Endothelial cell of umbilical vein (primary cell): ENCODE measurements at regions not wholly inside any gene's neighbourhood (a gene's known extent, or its start where the extent isn't known, plus 50 kb on each side); places are given as distances from the start of the nearest gene placed in this dataset.
"Not testable (repeated sequence)": the region's sequence is repeated elsewhere in the genome, so short reads cannot be mapped to it uniquely, and the experiment has no call there.

ENCODE experiments used
- BruUV-seq: library from RNA; stranded (reverse); fragments of 400-500 nt; replicated peaks from 2 replicates; lab custom pipeline; 2021; lab: Mats Ljungman, UMichigan
- CTCF ChIA-PET: fragments of 300-600, 350-600 bp; sonication (Branson Sonifier 250); formaldehyde crosslinking; loops from one replicate; lab custom pipeline; 2021; ENCODE audit warnings: antibody characterized with exemption, inconsistent platforms; lab: Charles Lee
- POLR2A ChIA-PET: fragments of 300-600, 350-600 bp; sonication (Branson Sonifier 250); formaldehyde crosslinking; loops from one replicate; lab custom pipeline; 2021; ENCODE audit warnings: antibody characterized with exemption, inconsistent platforms; lab: Charles Lee
- DNase-seq: peaks from one replicate; pipeline ENCODE4 v3.0.0-alpha.2; 2011; ENCODE audit warnings: low read depth, low spot score
- FAIRE-seq: peaks from 2 replicates; lab custom pipeline; 2011; peaks lifted over from hg19 to GRCh38; lab: Jason Lieb, UNC
- H2AFZ ChIP-seq: 2 replicates; pipeline ENCODE4 v1.6.0; 2012; ENCODE audit warnings: low read depth, low read length, control low read depth, inconsistent platforms
- H3K27ac ChIP-seq: 2 replicates; pipeline ENCODE4 v1.5.1; 2011; ENCODE audit warnings: low read depth, mild to moderate bottlenecking, control low read depth, low read length, moderate library complexity; ENCODE audit not compliant: insufficient read depth
- H3K27me3 ChIP-seq, 2 experiments: 2 replicates each; pipeline versions ENCODE4 v1.6.0 to v1.6.1; 2011; ENCODE audit warnings: low read length in 2 of 2, mixed read lengths in 1 of 2; ENCODE audit not compliant: control insufficient read depth in 2 of 2, insufficient read depth in 2 of 2
- H3K36me3 ChIP-seq, 2 experiments: 2 replicates in 1 of 2; 3 replicates in 1 of 2; pipeline ENCODE4 v1.5.1; 2011; ENCODE audit warnings: low read length in 2 of 2, mild to moderate bottlenecking in 1 of 2, moderate library complexity in 1 of 2; ENCODE audit not compliant: control insufficient read depth in 2 of 2, insufficient read depth in 2 of 2; ENCODE audit errors: extremely low read depth in 1 of 2
- H3K4me1 ChIP-seq: 3 replicates; pipeline ENCODE4 v1.5.1; 2011; ENCODE audit warnings: mild to moderate bottlenecking, low read length; ENCODE audit not compliant: control insufficient read depth, insufficient read depth; ENCODE audit errors: extremely low read depth
- H3K4me2 ChIP-seq: 2 replicates; pipeline ENCODE4 v1.6.1; 2011; ENCODE audit warnings: low read length, control low read depth, mixed read lengths; ENCODE audit not compliant: insufficient read depth
- H3K4me3 ChIP-seq, 3 experiments: fragments of 200-600 bp in 1 of 3; sonication (generic), shearing (Covaris generic) in 1 of 3; replicated peaks in 1 of 3; 2 replicates each; pipeline ENCODE4 v1.5.1; 2011 to 2016; ENCODE audit warnings: control low read depth in 3 of 3, low read length in 3 of 3, mild to moderate bottlenecking in 2 of 3, inconsistent platforms in 1 of 3, low read depth in 1 of 3, moderate library complexity in 1 of 3; ENCODE audit not compliant: insufficient read depth in 1 of 3
- H3K79me2 ChIP-seq: 2 replicates; pipeline ENCODE4 v1.6.0; 2012; ENCODE audit warnings: low read length, inconsistent platforms; ENCODE audit not compliant: control insufficient read depth, insufficient read depth
- H3K9ac ChIP-seq: replicated peaks from 2 replicates; pipeline ENCODE3; 2011; ENCODE audit warnings: low read length, control low read depth; ENCODE audit not compliant: insufficient read depth; ENCODE audit errors: extremely low read depth
- H3K9me1 ChIP-seq: replicated peaks from 3 replicates; pipeline ENCODE4 v1.6.0; 2011; ENCODE audit warnings: mild to moderate bottlenecking, low read length; ENCODE audit not compliant: control insufficient read depth, insufficient read depth; ENCODE audit errors: extremely low read depth
- H3K9me3 ChIP-seq: replicated peaks from 2 replicates; pipeline ENCODE4 v1.5.1; 2012; ENCODE audit warnings: low read length, inconsistent platforms; ENCODE audit not compliant: control insufficient read depth, insufficient read depth
- H4K20me1 ChIP-seq: replicated peaks from 2 replicates; pipeline ENCODE3; 2011; ENCODE audit warnings: mild to moderate bottlenecking, low read length; ENCODE audit not compliant: control insufficient read depth, insufficient read depth; ENCODE audit errors: extremely low read depth
- EZH2 ChIP-seq: IDR thresholded peaks from 2 replicates; pipeline ENCODE4 v1.6.1; 2012; ENCODE audit warnings: borderline replicate concordance, low read depth, mild to moderate bottlenecking, moderate library complexity, low read length, inconsistent platforms; ENCODE audit not compliant: severe bottlenecking
- FOS ChIP-seq: IDR thresholded peaks from 2 replicates; pipeline ENCODE4 v1.6.1; 2011; ENCODE audit warnings: mild to moderate bottlenecking, low read length, moderate library complexity, borderline replicate concordance; ENCODE audit not compliant: insufficient read depth
- GATA2 ChIP-seq: IDR thresholded peaks from 2 replicates; pipeline ENCODE4 v1.7.0; 2011; ENCODE audit warnings: low read depth, mild to moderate bottlenecking, moderate library complexity, mixed read lengths, low read length; ENCODE audit not compliant: insufficient read length, insufficient read depth
- JUN ChIP-seq: IDR thresholded peaks from 2 replicates; pipeline ENCODE4 v1.6.1; 2011; ENCODE audit warnings: borderline replicate concordance, low read depth; ENCODE audit not compliant: insufficient read length, insufficient read depth
- MYC ChIP-seq: IDR thresholded peaks from one replicate; pipeline ENCODE4 v1.6.1; 2011; ENCODE audit warnings: mild to moderate bottlenecking, low read depth, low read length
- POLR2A ChIP-seq: IDR thresholded peaks from 2 replicates; pipeline ENCODE4 v1.6.1; 2012; ENCODE audit warnings: low read depth, mild to moderate bottlenecking, control low read depth, low read length
- POLR2AphosphoS5 ChIP-seq: IDR thresholded peaks from 2 replicates; pipeline ENCODE4 v1.6.1; 2012; ENCODE audit warnings: low read depth, mild to moderate bottlenecking, control low read depth, low read length, moderate library complexity; ENCODE audit not compliant: insufficient read depth
- dilution Hi-C: fragments of 300-500 bp; cut with MboI; formaldehyde crosslinking; loops from one replicate; pipeline ENCODE4 v1.15.0; 2019; ENCODE audit warnings: low sequenced_read_pairs; ENCODE audit not compliant: extremely low pct_ligation_motif_present
- intact Hi-C: fragments of 100-400 bp; cut with micrococcal nuclease; formaldehyde crosslinking; loops from one replicate; pipeline ENCODE4 v1.10.0; 2022
- TF ChIP-seq, protein P1 (sequence below), 2 donors: IDR thresholded peaks; 1 replicate in 1 of 2; 2 replicates in 1 of 2; pipeline ENCODE4 v1.5.1; 2011; ENCODE audit warnings: low read length in 2 of 2, mild to moderate bottlenecking in 2 of 2, moderate library complexity in 2 of 2, control low read depth in 1 of 2, inconsistent platforms in 1 of 2, low read depth in 1 of 2; ENCODE audit not compliant: insufficient read depth in 1 of 2; ENCODE audit errors: extremely low read depth in 1 of 2
- TF ChIP-seq, protein P2 (sequence below): IDR thresholded peaks from 2 replicates; pipeline ENCODE4 v1.6.1; 2011; ENCODE audit not compliant: insufficient read depth, insufficient read length

DNA sequence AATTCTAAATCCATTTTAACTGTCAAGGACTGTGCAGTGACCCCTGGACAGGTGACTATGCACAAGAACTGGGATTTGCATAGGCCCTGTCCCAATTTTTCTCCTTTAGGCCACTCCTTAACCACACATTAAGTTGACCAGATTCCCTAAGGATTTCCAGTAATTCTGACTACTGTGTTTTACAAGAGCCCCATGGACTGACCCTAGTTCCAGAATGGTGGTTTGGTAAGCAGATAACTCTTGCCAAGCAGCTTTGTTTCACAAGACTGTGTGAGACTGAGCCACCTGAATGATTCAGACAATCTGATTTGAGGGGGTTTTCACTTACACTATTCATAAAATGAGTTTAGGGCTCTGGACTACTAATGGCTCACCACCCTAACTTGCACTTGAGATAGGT is 535.8 kb downstream of the ZBBX start:
- dilution Hi-C loops (no loop called here), intact Hi-C loops (no loop called here)
- FAIRE-seq = no peak
- no peak for TF ChIP-seq JUN
- TF ChIP-seq GATA2 = no peak
- TF ChIP-seq, protein P1, sequence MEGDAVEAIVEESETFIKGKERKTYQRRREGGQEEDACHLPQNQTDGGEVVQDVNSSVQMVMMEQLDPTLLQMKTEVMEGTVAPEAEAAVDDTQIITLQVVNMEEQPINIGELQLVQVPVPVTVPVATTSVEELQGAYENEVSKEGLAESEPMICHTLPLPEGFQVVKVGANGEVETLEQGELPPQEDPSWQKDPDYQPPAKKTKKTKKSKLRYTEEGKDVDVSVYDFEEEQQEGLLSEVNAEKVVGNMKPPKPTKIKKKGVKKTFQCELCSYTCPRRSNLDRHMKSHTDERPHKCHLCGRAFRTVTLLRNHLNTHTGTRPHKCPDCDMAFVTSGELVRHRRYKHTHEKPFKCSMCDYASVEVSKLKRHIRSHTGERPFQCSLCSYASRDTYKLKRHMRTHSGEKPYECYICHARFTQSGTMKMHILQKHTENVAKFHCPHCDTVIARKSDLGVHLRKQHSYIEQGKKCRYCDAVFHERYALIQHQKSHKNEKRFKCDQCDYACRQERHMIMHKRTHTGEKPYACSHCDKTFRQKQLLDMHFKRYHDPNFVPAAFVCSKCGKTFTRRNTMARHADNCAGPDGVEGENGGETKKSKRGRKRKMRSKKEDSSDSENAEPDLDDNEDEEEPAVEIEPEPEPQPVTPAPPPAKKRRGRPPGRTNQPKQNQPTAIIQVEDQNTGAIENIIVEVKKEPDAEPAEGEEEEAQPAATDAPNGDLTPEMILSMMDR (IDR thresholded peaks at IDR 0.05; ENCODE audit: extremely low read depth in 1 of 2, insufficient read depth in 1 of 2, low read depth in 1 of 2, low read length in 2 of 2) = no peak
- TF ChIP-seq MYC = no peak
- no peak for TF ChIP-seq POLR2AphosphoS5
- no peak for TF ChIP-seq POLR2A
- TF ChIP-seq, protein P2, sequence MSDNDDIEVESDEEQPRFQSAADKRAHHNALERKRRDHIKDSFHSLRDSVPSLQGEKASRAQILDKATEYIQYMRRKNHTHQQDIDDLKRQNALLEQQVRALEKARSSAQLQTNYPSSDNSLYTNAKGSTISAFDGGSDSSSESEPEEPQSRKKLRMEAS = no peak
- no peak for TF ChIP-seq EZH2
- TF ChIP-seq FOS = no peak
- H3K27ac ChIP-seq = no peak overlapping the region
- POLR2A ChIA-PET = no interaction called here
- no peaks in the 10 kb centered on the region for H4K20me1 ChIP-seq
- H3K27me3 ChIP-seq = no peaks in the 10 kb centered on the region
- no peaks in the 10 kb centered on the region for H3K4me1 ChIP-seq
- BruUV-seq = no TSS peak
- H2AFZ ChIP-seq = no peak overlapping the region
- CTCF ChIA-PET = no interaction called here
- H3K4me2 ChIP-seq = no peak overlapping the region
- H3K9me1 ChIP-seq = no peaks in the 10 kb centered on the region
- H3K79me2 ChIP-seq = no peaks in the 10 kb centered on the region
- no peak overlapping the region for H3K4me3 ChIP-seq
- no peak for DNase-seq
- H3K36me3 ChIP-seq = no peaks in the 10 kb centered on the region
- no peaks in the 10 kb centered on the region for H3K9me3 ChIP-seq
- no peak overlapping the region for H3K9ac ChIP-seq

DNA sequence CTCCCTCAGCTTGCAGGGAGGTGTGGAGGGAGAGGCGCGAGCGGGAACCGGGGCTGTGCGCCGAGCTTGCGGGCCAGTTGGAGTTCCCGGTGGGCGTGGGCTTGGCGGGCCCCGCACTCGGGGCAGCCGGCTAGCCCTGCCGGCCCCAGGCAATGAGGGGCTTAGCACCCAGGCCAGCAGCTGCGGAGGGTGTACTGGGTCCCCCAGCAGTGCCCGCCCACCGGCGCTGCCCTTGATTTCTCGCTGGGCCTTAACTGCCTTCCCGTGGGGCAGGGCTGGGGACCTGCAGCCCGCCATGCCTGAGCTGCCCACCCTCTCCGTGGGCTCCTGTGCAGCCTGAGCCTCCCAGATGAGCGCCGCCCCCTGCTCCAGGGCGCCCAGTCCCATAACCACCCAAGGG is 537.3 kb downstream of the ZBBX start:
- FAIRE-seq, H3K4me2 ChIP-seq, H3K4me1 ChIP-seq, H3K9me1 ChIP-seq, intact Hi-C loops, H3K9me3 ChIP-seq, BruUV-seq, H3K79me2 ChIP-seq, H3K27me3 ChIP-seq, dilution Hi-C loops, H3K36me3 ChIP-seq, DNase-seq, POLR2A ChIA-PET, H3K27ac ChIP-seq, H3K4me3 ChIP-seq, H3K9ac ChIP-seq, H4K20me1 ChIP-seq, CTCF ChIA-PET, H2AFZ ChIP-seq: not testable (repeated sequence)
